Upper lobe of left lung (tissue), 6 donors: ENCODE measurements at regions not wholly inside any gene's neighbourhood (a gene's known extent, or its start where the extent isn't known, plus 50 kb on each side); places are given as distances from the start of the nearest gene placed in this dataset.
A peak's percentile ranks its signal among the peaks of the same experiment; 100 is the strongest.

ENCODE experiments used
- ATAC-seq, 2 donors: fragments of 200-7000 bp; cut with Tn5 transposase; one replicate each; pipeline ENCODE4 v1.9.1; 2022; ENCODE audit warnings: mild to moderate bottlenecking in 2 of 2, moderate library complexity in 2 of 2; ENCODE audit not compliant: low FRiP score in 2 of 2
- DNase-seq, 2 donors: peaks; one replicate each; pipeline ENCODE4 v3.0.0-alpha.2; 2019 to 2020
- H3K27ac ChIP-seq, 4 donors: fragments of 200-600 bp; sonication (generic); one replicate each; pipeline ENCODE4 v1.5.1; 2016 to 2019
- H3K27me3 ChIP-seq, 4 donors: fragments of 200-600 bp; sonication (generic); one replicate each; pipeline ENCODE4 v1.5.1; 2017 to 2019
- H3K36me3 ChIP-seq, 4 donors: fragments of 200-600 bp; sonication (generic); one replicate each; pipeline ENCODE4 v1.5.1; 2016 to 2019
- H3K4me1 ChIP-seq, 4 donors: fragments of 200-600 bp; sonication (generic); one replicate each; pipeline ENCODE4 v1.5.1; 2018 to 2019
- H3K4me3 ChIP-seq, 4 donors: fragments of 200-600 bp; sonication (generic); one replicate each; pipeline ENCODE4 v1.5.1; 2017 to 2019; ENCODE audit warnings: mild to moderate bottlenecking in 2 of 4, moderate library complexity in 1 of 4
- H3K9me3 ChIP-seq, 4 donors: fragments of 200-600 bp; sonication (generic); one replicate each; pipeline ENCODE4 v1.5.1; 2018 to 2019
- EP300 ChIP-seq, 4 donors: sonication (generic); formaldehyde crosslinking; IDR thresholded peaks; one replicate each; pipeline ENCODE4 v1.5.1; 2017; ENCODE audit warnings: antibody characterized with exemption in 4 of 4, control low read depth in 2 of 4
- POLR2A ChIP-seq, 4 donors: fragments of 450-650 bp; IDR thresholded peaks; one replicate each; pipeline ENCODE4 v1.5.1; 2016 to 2017; ENCODE audit warnings: antibody characterized with exemption in 4 of 4, mild to moderate bottlenecking in 2 of 4
- POLR2AphosphoS5 ChIP-seq, 2 donors: sonication (generic); formaldehyde crosslinking; IDR thresholded peaks; one replicate each; pipeline ENCODE4 v1.5.1; 2017; ENCODE audit warnings: antibody characterized with exemption in 2 of 2
- WGBS, 2 donors: methylation state at CpG; one replicate each; pipeline ENCODE4 v1.1.5; 2017 to 2018; 5-methylcytosine and 5-hydroxymethylcytosine counted together
- TF ChIP-seq, protein P1 (sequence below), 6 experiments: fragments of 450-650 bp in 4 of 6; fragments of 200-600 bp in 2 of 6; sonication (generic) in 2 of 6; IDR thresholded peaks; one replicate each; pipeline ENCODE4 v1.5.1; 2016 to 2019; ENCODE audit warnings: antibody characterized with exemption in 6 of 6
- donor health status: DM: no; HTN: no; CAD: no; lungs with moderate emphysema.
- donor health status: DM: no; HTN: yes; CAD: no; lungs with severe emphysema.

DNA sequence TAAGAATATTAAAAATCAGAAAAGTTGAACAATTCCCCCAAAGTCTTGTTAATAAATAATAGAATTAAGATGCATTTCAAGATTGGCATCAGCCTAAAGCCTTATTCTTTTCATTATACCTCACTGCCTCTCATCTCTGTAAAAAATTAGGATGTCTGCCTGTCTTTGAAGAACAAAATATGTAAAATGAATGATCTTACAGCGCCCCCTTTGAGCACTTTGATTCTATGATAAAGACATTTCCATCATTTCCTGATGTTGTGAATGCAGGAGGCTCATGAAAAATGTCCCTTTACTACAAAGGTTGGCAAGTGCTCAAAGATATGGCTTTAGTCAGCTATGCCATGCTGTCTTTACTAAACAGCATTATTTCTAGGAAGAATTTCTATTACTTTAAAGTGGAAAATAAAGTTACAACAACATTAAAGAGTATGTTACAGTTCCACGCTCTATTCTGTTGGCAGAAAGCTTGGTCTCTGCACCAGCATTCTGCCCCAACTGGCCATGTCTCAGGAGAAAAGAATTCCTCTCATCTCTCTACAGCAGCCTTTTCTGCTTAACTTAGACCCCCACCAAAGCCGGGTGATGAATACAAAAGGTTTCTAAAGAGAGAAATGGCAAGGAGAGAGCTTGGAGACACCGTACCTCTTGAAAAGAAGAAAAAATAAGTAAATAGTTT is 95.1 kb downstream of the LLPH start:
- no peak overlapping the region for H3K4me3 ChIP-seq
- no peaks in the 10 kb centered on the region for H3K27me3 ChIP-seq
- TF ChIP-seq EP300 (IDR thresholded peaks at IDR 0.05): no peak
- TF ChIP-seq, protein P1, sequence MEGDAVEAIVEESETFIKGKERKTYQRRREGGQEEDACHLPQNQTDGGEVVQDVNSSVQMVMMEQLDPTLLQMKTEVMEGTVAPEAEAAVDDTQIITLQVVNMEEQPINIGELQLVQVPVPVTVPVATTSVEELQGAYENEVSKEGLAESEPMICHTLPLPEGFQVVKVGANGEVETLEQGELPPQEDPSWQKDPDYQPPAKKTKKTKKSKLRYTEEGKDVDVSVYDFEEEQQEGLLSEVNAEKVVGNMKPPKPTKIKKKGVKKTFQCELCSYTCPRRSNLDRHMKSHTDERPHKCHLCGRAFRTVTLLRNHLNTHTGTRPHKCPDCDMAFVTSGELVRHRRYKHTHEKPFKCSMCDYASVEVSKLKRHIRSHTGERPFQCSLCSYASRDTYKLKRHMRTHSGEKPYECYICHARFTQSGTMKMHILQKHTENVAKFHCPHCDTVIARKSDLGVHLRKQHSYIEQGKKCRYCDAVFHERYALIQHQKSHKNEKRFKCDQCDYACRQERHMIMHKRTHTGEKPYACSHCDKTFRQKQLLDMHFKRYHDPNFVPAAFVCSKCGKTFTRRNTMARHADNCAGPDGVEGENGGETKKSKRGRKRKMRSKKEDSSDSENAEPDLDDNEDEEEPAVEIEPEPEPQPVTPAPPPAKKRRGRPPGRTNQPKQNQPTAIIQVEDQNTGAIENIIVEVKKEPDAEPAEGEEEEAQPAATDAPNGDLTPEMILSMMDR (IDR thresholded peaks at IDR 0.05): peak in 1 of 6 experiments; percentile 10
- no peaks in the 10 kb centered on the region for H3K36me3 ChIP-seq
- ATAC-seq (no peak), DNase-seq (no peak)
- no peak overlapping the region for H3K27ac ChIP-seq
- H3K9me3 ChIP-seq: no peaks in the 10 kb centered on the region
- H3K4me1 ChIP-seq: no peaks in the 10 kb centered on the region
- whole genome bisulfite sequencing, 2 donors: 43 to 50% methylated on average over 4 of the region's 4 CpGs

DNA sequence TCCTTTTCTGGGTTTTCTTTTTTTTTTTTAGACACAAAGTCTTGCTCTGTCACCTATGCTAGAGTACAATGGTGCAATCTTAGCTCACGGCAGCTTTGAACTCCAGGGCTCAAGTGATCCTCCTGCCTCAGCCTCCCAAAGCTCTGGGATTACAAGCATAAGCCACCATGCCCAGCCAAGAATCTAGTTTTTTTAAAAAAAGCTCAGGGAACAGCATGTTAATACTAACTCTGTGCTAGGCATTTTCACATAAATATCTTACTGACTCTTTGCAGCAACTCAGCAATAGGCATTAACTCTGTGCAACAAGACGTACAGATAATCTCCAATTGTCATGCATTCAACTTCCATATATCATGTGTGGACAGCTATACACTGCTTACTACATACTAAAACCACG is 97.4 kb downstream of the LLPH start:
- no peak for DNase-seq
- Histone ChIP-seq H3K36me3 (no peaks in the 10 kb centered on the region), H3K4me1 (no peaks in the 10 kb centered on the region), H3K9me3 (no peaks in the 10 kb centered on the region), H3K4me3 (no peak overlapping the region), H3K27ac (no peak overlapping the region), H3K27me3 (no peaks in the 10 kb centered on the region)
- WGBS, 2 donors: 89% methylated on average over 3 of the region's 3 CpGs
- TF ChIP-seq, protein P1 (IDR thresholded peaks at IDR 0.05): no peak
- TF ChIP-seq POLR2AphosphoS5 (IDR thresholded peaks at IDR 0.05): no peak
- TF ChIP-seq POLR2A (IDR thresholded peaks at IDR 0.05): no peak
- TF ChIP-seq EP300 (IDR thresholded peaks at IDR 0.05): no peak
- no peak for ATAC-seq

DNA sequence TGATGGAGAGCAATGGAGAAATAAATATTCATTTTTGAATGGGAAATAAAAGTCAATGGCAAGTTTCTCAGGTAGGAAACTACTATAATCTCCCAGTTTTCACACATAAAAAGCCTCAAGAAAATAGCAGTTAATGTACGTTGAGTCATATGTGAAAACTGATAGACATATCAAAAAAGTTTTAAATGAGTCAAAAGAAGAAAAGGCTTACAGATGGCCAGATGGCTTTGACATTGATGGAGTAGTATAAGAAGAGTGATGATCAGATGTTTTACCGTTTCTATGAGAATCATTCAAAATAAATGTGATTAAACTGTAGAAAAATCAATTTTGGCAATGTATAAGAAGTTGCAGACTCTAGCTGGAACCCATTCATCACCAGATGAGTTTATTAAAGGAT is 97.8 kb downstream of the LLPH start:
- no peaks in the 10 kb centered on the region for H3K27me3 ChIP-seq

DNA sequence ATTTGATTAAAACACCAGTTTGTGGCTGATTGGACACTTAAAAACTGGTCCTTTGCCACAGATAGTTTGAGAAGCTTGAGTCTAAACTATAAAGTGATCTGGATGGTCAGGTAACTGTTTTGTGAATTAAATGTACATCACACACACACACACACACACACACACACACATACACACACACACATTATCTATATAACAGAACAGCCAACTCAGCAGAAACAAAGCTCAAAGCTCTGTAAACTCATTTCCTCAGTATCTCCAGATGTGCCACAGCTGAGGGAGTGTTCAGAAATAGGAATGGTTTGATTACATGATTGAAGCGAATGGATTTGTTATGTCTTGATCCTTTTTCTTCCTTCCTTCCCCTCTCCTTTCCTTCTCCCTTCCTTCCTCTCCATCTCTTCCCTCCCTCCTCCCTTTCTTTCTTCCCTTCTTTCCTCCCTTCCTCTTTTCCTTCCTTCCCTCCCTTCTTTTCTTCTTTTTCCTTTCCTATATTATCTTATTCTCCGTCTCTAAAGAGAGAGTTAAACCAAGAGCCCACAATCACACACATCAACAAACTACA is 100.3 kb downstream of the LLPH start:
- no peaks in the 10 kb centered on the region for H3K4me1 ChIP-seq
- ATAC-seq: no peak
- H3K27ac ChIP-seq: no peak overlapping the region
- no peaks in the 10 kb centered on the region for H3K27me3 ChIP-seq
- no peak for DNase-seq
- H3K9me3 ChIP-seq: no peaks in the 10 kb centered on the region
- no peaks in the 10 kb centered on the region for H3K36me3 ChIP-seq
- TF ChIP-seq EP300 (IDR thresholded peaks at IDR 0.05): no peak
- TF ChIP-seq POLR2AphosphoS5 (IDR thresholded peaks at IDR 0.05): no peak
- no peak for TF ChIP-seq POLR2A (IDR thresholded peaks at IDR 0.05)
- TF ChIP-seq, protein P1 (IDR thresholded peaks at IDR 0.05): no peak
- no peak overlapping the region for H3K4me3 ChIP-seq
- WGBS, 2 donors: 29 to 43% methylated on average over 2 of the region's 2 CpGs

More for the DNA sequence above, 97.8 kb downstream of the LLPH start:
- Histone ChIP-seq H3K27ac (no peak overlapping the region), H3K9me3 (no peaks in the 10 kb centered on the region), H3K4me3 (no peak overlapping the region), H3K36me3 (no peaks in the 10 kb centered on the region), H3K4me1 (no peaks in the 10 kb centered on the region)
- no peak for TF ChIP-seq EP300 (IDR thresholded peaks at IDR 0.05)
- TF ChIP-seq, protein P1 (IDR thresholded peaks at IDR 0.05): no peak
- TF ChIP-seq POLR2AphosphoS5 (IDR thresholded peaks at IDR 0.05): no peak
- no peak for TF ChIP-seq POLR2A (IDR thresholded peaks at IDR 0.05)
- DNase-seq (no peak), ATAC-seq (no peak)
- WGBS, 2 donors: 80 to 87% methylated on average over 2 of the region's 2 CpGs

DNA sequence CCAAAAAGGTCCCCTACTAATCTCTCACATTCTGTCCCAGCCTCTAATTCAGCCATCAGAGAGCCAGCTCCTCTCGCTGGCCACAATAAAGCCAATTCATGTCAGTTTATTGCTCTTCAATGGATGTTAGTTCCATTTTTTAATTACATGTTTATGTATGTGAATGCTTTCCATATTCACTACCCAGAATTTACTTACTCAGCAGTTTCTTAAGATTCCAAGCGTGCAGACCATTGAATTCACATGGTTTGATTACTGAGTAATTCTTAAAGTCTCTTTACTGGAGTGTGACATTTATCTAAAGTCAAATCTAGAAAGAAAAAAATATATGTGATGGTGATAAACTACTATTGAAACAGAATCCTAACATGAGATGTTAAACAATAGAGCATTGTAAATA is 102.2 kb downstream of the LLPH start:
- TF ChIP-seq, protein P1 (IDR thresholded peaks at IDR 0.05): no peak
- TF ChIP-seq POLR2A (IDR thresholded peaks at IDR 0.05) (no peak), EP300 (IDR thresholded peaks at IDR 0.05) (no peak)
- Histone ChIP-seq H3K27ac (no peak overlapping the region), H3K9me3 (no peaks in the 10 kb centered on the region), H3K4me3 (no peak overlapping the region), H3K4me1 (no peaks in the 10 kb centered on the region), H3K27me3 (no peaks in the 10 kb centered on the region), H3K36me3 (no peaks in the 10 kb centered on the region)
- no peak for DNase-seq
- 88 to 90% methylated on average over 2 of the region's 2 CpGs for WGBS, 2 donors
- no peak for ATAC-seq
